D721Med (cell line): ENCODE measurements at regions not wholly inside any gene's neighbourhood (a gene's known extent, or its start where the extent isn't known, plus 50 kb on each side); places are given as distances from the start of the nearest gene placed in this dataset.
"Not testable (repeated sequence)": the region's sequence is repeated elsewhere in the genome, so short reads cannot be mapped to it uniquely, and the experiment has no call there.

Experiments
- DNase-seq: peaks from one replicate; pipeline ENCODE4 v3.0.0; 2011; ENCODE audit warnings: low spot score; ENCODE audit not compliant: insufficient read length
- FAIRE-seq: peaks from 2 replicates; lab custom pipeline; 2011; peaks lifted over from hg19 to GRCh38; lab: Jason Lieb, UNC
- CTCF ChIP-seq: IDR thresholded peaks from 2 replicates; pipeline ENCODE4 v1.5.1; 2012; ENCODE audit warnings: mild to moderate bottlenecking, control low read depth; ENCODE audit not compliant: insufficient read depth; ENCODE audit errors: missing control alignments

- FAIRE-seq = no peak
- no peak for DNase-seq
- no peak for TF ChIP-seq CTCF
Measured at GRCh38 chr2:8123464-8123863, 558.4 kb upstream of the ID2 start.

GRCh38 chr2:8125741-8126711 is 555.8 kb upstream of the ID2 start:
- no peak for FAIRE-seq
- no peak for TF ChIP-seq CTCF

GRCh38 chr2:8126783-8127182 is 555.1 kb upstream of the ID2 start:
- FAIRE-seq = no peak
- DNase-seq = no peak
- no peak for TF ChIP-seq CTCF

More at GRCh38 chr2:8125741-8126711, 555.8 kb upstream of the ID2 start:
- DNase-seq = no peak

GRCh38 chr2:8131423-8131822 is 550.4 kb upstream of the ID2 start:
- FAIRE-seq, DNase-seq: not testable (repeated sequence)

GRCh38 chr2:8132351-8132831 is 549.5 kb upstream of the ID2 start:
- FAIRE-seq = no peak
- DNase-seq = no peak

GRCh38 chr2:8132879-8133278 is 549.0 kb upstream of the ID2 start:
- TF ChIP-seq CTCF = no peak
- FAIRE-seq = no peak
- DNase-seq = no peak

More at GRCh38 chr2:8132351-8132831, 549.5 kb upstream of the ID2 start:
- TF ChIP-seq CTCF = no peak

GRCh38 chr2:8133363-8133762 is 548.5 kb upstream of the ID2 start:
- FAIRE-seq (no peak), DNase-seq (no peak)
- TF ChIP-seq CTCF = no peak
